ENCODE measurements at regions not wholly inside any gene's neighbourhood (a gene's known extent, or its start where the extent isn't known, plus 50 kb on each side); places are given as distances from the start of the nearest gene placed in this dataset.
A peak's percentile ranks its signal among the peaks of the same experiment; 100 is the strongest.
"Not testable (repeated sequence)": the region's sequence is repeated elsewhere in the genome, so short reads cannot be mapped to it uniquely, and the experiment has no call there.

DNA sequence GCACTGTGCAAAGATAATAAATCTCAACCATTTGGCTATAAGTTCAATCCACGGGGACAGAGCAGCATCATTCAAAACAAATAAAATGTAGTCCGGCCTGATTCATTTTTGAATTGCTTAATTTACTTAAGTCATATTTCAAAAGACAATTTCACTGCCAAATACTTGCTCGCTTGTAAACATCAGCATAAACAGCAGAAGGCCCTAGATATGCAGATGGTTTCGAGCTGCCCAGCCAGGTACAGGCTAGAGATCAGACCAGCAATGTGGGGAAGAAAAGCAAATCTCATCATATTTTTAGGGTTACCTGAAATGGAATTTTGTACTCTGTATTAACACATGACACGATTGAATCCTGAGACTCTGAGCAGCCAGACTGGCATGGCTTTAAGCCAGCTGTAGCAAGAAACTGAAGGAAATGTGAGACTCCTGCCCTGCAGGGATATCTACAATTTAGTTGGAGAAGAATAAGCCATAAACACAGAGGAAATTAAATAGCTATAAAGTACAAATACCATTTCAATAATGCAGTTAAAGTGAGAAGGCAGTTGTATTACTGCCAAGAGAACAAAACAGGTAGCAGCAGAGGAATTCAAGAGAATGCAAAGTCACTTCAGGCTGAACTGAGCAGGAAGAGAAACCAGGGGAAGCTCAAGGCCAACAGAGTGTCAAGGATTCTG, 440.3 kb downstream of the ETS1 start:
- no peak for DNase-seq (ENCODE audit: low read depth)
- H3K4me3 ChIP-seq (ENCODE audit: low read depth, low read length) = no peak overlapping the region
- TF ChIP-seq, protein P1, sequence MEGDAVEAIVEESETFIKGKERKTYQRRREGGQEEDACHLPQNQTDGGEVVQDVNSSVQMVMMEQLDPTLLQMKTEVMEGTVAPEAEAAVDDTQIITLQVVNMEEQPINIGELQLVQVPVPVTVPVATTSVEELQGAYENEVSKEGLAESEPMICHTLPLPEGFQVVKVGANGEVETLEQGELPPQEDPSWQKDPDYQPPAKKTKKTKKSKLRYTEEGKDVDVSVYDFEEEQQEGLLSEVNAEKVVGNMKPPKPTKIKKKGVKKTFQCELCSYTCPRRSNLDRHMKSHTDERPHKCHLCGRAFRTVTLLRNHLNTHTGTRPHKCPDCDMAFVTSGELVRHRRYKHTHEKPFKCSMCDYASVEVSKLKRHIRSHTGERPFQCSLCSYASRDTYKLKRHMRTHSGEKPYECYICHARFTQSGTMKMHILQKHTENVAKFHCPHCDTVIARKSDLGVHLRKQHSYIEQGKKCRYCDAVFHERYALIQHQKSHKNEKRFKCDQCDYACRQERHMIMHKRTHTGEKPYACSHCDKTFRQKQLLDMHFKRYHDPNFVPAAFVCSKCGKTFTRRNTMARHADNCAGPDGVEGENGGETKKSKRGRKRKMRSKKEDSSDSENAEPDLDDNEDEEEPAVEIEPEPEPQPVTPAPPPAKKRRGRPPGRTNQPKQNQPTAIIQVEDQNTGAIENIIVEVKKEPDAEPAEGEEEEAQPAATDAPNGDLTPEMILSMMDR (IDR thresholded peaks at IDR 0.05; ENCODE audit: insufficient read depth, low read length) = no peak

DNA sequence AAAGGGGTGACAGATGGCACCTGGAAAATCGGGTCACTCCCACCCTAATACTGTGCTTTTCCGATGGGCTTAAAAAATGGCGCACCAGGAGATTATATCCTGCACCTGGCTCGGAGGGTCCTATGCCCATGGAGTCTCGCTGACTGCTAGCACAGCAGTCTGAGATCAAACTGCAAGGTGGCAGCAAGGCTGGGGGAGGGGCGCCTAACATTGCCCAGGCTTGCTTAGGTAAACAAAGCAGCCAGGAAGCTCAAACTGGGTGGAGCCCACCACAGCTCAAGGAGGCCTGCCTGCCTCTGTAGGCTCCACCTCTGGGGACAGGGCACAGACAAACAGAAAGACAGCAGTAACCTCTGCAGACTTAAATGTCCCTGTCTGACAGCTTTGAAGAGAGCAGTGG, 447.1 kb downstream of the ETS1 start:
- H3K4me3 ChIP-seq (ENCODE audit: low read depth, low read length); DNase-seq (ENCODE audit: low read depth): not testable (repeated sequence)

DNA sequence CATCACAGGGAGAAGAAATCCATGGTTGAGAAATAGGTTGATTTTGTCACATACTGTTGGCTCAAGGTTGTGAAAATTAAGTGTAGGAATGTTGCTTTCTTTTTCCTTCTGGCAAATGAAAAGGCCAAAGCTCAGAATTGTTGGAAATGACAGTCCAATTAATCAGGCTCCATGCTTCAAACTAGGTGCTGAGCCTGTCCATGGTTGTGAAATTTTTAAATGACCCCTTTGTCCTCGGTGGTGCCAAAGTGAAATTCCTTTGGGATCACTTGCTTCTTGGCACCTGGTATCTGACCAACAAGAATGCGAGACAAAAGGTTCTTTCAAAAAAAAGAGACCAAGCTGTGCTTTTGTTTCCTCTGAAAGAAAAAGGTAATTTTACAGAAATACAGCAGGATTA, 451.9 kb downstream of the ETS1 start:
- DNase-seq (ENCODE audit: low read depth) = peak; percentile 64
- no peak overlapping the region for H3K4me3 ChIP-seq (ENCODE audit: low read depth, low read length)
- TF ChIP-seq, protein P1 (IDR thresholded peaks at IDR 0.05; ENCODE audit: insufficient read depth, low read length) = no peak

DNA sequence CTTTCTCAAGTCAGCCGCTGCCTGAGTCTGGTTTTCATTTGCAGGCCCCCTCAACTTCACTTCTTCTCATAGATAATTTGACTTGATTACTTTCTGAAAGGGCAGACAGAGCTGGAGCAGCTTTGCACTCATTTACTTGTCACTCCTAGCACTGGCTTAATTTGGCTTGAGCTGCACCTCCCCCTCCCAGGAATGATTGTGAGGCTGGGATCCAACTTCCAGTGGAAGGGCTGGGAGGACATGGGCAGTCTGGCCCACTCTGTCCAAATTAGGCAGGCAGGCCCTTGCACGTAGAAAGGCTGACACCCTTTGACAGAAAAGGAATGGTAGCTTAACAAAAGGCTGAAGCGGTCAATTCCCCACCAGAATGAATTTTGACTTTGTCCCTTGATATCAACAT, 453.9 kb downstream of the ETS1 start:
- H3K4me3 ChIP-seq (ENCODE audit: low read depth, low read length) = no peak overlapping the region
- DNase-seq (ENCODE audit: low read depth) = no peak
- TF ChIP-seq, protein P1 (IDR thresholded peaks at IDR 0.05; ENCODE audit: insufficient read depth, low read length) = no peak

DNA sequence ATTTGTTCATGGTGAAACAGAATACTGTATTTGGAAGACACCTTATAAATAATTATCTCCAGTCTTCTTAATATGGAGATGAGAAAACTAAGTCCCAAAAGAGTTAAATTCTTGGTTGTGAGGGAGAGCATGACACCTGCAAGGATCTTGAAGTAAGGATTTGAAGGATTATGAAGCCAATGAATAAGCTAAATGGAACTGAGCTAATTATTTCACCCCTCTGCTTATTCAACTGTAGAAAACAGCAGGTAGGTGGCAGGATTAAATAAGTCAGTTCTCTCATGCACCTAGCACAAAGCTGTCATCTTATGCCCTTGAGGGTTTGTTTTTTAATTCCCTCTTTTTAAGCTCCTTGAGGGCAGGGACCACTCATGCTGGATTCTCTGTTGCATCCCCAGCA, 457.3 kb downstream of the ETS1 start:
- no peak for DNase-seq (ENCODE audit: low read depth)
- TF ChIP-seq, protein P1 (IDR thresholded peaks at IDR 0.05; ENCODE audit: insufficient read depth, low read length) = no peak
- H3K4me3 ChIP-seq (ENCODE audit: low read depth, low read length) = no peak overlapping the region

DNA sequence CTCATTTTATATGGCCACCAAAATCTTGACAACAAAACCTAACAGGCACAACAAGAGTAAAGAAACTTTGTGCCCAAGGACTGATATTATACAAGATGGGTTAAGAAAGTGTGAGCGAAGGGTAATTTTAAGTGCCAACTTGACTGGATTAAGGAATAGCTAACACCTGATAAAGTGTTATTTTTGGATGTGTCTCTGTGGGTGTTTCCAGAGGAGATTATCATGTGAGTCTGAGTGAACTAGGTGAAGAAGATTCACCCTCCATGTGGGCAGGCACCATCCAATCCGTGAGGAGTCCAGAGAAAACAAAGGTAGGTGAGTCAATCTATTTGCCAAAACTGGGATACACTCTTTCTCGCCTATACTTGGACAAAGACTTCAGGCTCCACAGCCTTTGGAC, 461.6 kb downstream of the ETS1 start:
- TF ChIP-seq, protein P1 (IDR thresholded peaks at IDR 0.05; ENCODE audit: insufficient read depth, low read length) = no peak
- no peak for DNase-seq (ENCODE audit: low read depth)

DNA sequence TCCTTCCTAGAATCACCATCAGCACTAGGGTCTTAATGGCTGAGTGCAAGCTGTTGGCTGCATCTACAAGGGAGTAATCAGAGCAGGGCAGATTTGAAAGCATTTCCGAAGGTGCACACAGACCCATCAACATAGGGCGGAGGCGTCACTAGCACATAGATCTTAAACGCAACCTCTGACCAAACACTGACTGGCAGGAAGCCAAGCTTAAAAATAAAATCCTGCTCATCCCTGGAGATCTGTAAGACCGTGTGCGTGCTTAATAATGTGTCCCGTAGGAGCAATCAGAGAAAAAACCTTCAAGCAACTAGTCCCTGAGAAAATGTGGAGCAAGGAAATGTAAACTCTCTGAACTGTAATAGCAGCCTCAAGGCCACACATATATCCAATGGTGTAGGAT, 470.5 kb downstream of the ETS1 start:
- TF ChIP-seq, protein P1 (IDR thresholded peaks at IDR 0.05; ENCODE audit: insufficient read depth, low read length) = no peak
- peak; percentile 17 for DNase-seq (ENCODE audit: low read depth)
- no peak overlapping the region for H3K4me3 ChIP-seq (ENCODE audit: low read depth, low read length)

More for the DNA sequence above, 461.6 kb downstream of the ETS1 start:
- H3K4me3 ChIP-seq (ENCODE audit: low read depth, low read length) = no peak overlapping the region

All from fibroblast of the aortic adventitia (primary cell).